Mucosa of rectum (tissue), 2 donors: ENCODE measurements at regions not wholly inside any gene's neighbourhood (a gene's known extent, or its start where the extent isn't known, plus 50 kb on each side); places are given as distances from the start of the nearest gene placed in this dataset.

Experiments used
- H3K27ac ChIP-seq, 2 donors: one replicate each; pipeline ENCODE4 v1.7.0; 2013; ENCODE audit warnings: inconsistent platforms in 2 of 2, low read depth in 2 of 2, low read length in 2 of 2
- H3K27me3 ChIP-seq, 2 donors: one replicate each; pipeline ENCODE4 v1.7.0; 2013; ENCODE audit warnings: low read length in 2 of 2; ENCODE audit not compliant: control insufficient read depth in 2 of 2, insufficient read depth in 2 of 2
- H3K36me3 ChIP-seq, 2 donors: one replicate each; pipeline ENCODE4 v1.7.0; 2013; ENCODE audit warnings: low read length in 2 of 2; ENCODE audit not compliant: control insufficient read depth in 2 of 2, insufficient read depth in 2 of 2
- H3K4me1 ChIP-seq, 2 donors: one replicate each; pipeline ENCODE4 v1.7.0; 2013; ENCODE audit warnings: low read length in 2 of 2, mild to moderate bottlenecking in 1 of 2; ENCODE audit not compliant: control insufficient read depth in 2 of 2, insufficient read depth in 2 of 2
- H3K4me3 ChIP-seq, 2 donors: one replicate each; pipeline ENCODE4 v1.7.0; 2013; ENCODE audit warnings: low read length in 2 of 2
- H3K9ac ChIP-seq, 2 donors: one replicate each; pipeline ENCODE4 v1.7.0; 2013; ENCODE audit warnings: low read length in 2 of 2, low read depth in 1 of 2, mild to moderate bottlenecking in 1 of 2
- H3K9me3 ChIP-seq, 2 donors: one replicate each; pipeline ENCODE4 v1.7.0; 2013; ENCODE audit warnings: low read length in 2 of 2; ENCODE audit not compliant: control insufficient read depth in 2 of 2
- donor health status: healthy.
- donor health status: Normal muscosa, but diverticular disease.

GRCh38 chr10:28970231-28970630, 292.9 kb downstream of the BAMBI start:
- no peak overlapping the region for H3K4me3 ChIP-seq
- H3K9me3 ChIP-seq, result no peaks in the 10 kb centered on the region
- H3K27me3 ChIP-seq, result no peaks in the 10 kb centered on the region
- H3K9ac ChIP-seq, result no peak overlapping the region
- no peaks in the 10 kb centered on the region for H3K4me1 ChIP-seq
- no peaks in the 10 kb centered on the region for H3K36me3 ChIP-seq
- no peak overlapping the region for H3K27ac ChIP-seq

- H3K36me3 ChIP-seq, result no peaks in the 10 kb centered on the region
- no peak overlapping the region for H3K4me3 ChIP-seq
- H3K27ac ChIP-seq, result no peak overlapping the region
- H3K9ac ChIP-seq, result no peak overlapping the region
- no peaks in the 10 kb centered on the region for H3K4me1 ChIP-seq
- no peaks in the 10 kb centered on the region for H3K27me3 ChIP-seq
- H3K9me3 ChIP-seq, result no peaks in the 10 kb centered on the region
These were observed 293.9 kb downstream of the BAMBI start for GRCh38 chr10:28971255-28971654.

DNA sequence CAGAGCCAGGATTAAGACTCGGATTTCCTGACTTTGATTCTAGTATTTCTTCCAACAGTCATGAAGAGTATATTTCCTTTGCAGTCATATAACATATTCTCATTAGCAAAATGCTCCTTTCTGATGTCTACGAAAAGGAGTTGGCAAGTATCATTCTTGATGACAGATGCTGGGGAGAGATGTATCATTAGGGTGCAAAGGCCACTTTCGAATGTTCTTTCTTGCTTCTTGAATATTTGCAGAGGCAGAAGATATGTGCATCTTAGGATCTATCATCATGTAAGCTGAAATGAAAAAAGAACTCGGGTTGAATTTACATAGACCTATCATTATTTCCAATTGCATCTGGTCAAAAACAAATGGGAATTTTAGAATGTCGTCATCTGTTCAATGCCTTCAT, 294.4 kb downstream of the BAMBI start:
- Histone ChIP-seq H3K4me3 (no peak overlapping the region), H3K27ac (no peak overlapping the region), H3K36me3 (no peaks in the 10 kb centered on the region), H3K9ac (no peak overlapping the region), H3K27me3 (no peaks in the 10 kb centered on the region), H3K4me1 (no peaks in the 10 kb centered on the region), H3K9me3 (no peaks in the 10 kb centered on the region)

DNA sequence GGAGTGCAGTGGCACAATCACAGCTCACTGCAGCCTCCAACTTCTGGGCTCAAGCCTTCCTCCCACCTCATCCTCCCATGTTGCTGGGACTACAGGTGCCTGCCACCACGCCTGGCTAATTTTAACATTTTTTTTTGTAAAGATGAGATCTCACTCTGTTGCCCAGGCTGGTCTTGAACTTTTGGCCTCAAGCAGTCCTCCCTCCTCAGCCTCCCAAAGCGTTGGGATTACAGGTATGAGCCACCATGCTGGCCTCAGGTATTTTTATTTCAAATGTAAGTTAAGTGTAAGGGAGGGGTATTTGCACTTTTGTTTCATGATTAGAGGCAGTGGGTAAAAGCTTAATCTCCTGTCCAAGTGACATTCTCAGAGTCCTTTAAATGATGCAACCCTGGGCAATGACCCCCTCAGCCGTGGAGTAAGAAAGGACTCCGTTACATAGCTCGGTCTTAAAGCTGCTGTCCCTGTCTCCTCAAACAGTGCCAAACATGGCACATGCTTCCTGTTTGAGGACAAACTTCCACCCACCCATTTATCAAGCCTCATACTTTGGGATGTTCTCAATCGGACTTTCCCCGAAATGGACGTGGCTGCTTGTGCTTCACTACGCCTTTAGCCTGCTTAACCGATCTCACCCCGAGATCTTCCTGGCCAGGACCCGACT, 296.1 kb downstream of the BAMBI start:
- H3K27ac ChIP-seq, result no peak overlapping the region
- no peak overlapping the region for H3K4me3 ChIP-seq
- no peaks in the 10 kb centered on the region for H3K4me1 ChIP-seq
- no peaks in the 10 kb centered on the region for H3K36me3 ChIP-seq
- H3K9ac ChIP-seq, result no peak overlapping the region
- H3K27me3 ChIP-seq, result no peaks in the 10 kb centered on the region
- H3K9me3 ChIP-seq, result no peaks in the 10 kb centered on the region

GRCh38 chr10:28975891-28976531, 298.7 kb downstream of the BAMBI start:
- H3K4me3 ChIP-seq, result no peak overlapping the region
- no peaks in the 10 kb centered on the region for H3K27me3 ChIP-seq
- no peak overlapping the region for H3K27ac ChIP-seq
- no peaks in the 10 kb centered on the region for H3K9me3 ChIP-seq
- H3K9ac ChIP-seq, result no peak overlapping the region
- no peaks in the 10 kb centered on the region for H3K4me1 ChIP-seq
- no peaks in the 10 kb centered on the region for H3K36me3 ChIP-seq

GRCh38 chr10:28977518-28977917, 300.2 kb downstream of the BAMBI start:
- Histone ChIP-seq H3K4me3 (no peak overlapping the region), H3K9ac (no peak overlapping the region), H3K36me3 (no peaks in the 10 kb centered on the region), H3K9me3 (no peaks in the 10 kb centered on the region), H3K27me3 (no peaks in the 10 kb centered on the region), H3K27ac (no peak overlapping the region), H3K4me1 (no peaks in the 10 kb centered on the region)

- no peaks in the 10 kb centered on the region for H3K36me3 ChIP-seq
- H3K27me3 ChIP-seq, result no peaks in the 10 kb centered on the region
- H3K9me3 ChIP-seq, result no peaks in the 10 kb centered on the region
- H3K4me3 ChIP-seq, result no peak overlapping the region
- H3K9ac ChIP-seq, result no peak overlapping the region
- no peak overlapping the region for H3K27ac ChIP-seq
- no peaks in the 10 kb centered on the region for H3K4me1 ChIP-seq
These were observed 302.9 kb downstream of the BAMBI start for GRCh38 chr10:28980264-28980663.

DNA sequence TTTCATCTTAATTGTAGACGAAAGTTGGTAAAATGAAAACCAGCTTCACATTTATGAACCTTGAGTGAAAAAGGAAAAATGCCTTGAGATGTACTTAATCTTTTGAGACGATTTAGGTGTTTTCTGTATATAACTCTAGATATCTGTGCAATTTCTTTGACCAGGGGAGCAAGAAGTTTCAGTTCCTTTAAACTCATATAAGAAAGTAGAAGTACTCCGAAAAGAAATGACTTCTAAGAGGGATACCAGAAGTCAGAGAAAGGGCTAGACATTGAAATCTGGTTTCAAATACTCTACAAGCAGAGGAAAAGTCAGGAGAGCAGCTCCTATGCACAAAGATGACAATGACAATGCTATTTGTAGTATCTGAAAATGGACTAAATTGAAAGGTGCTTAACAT, 303.7 kb downstream of the BAMBI start:
- no peak overlapping the region for H3K27ac ChIP-seq
- no peaks in the 10 kb centered on the region for H3K4me1 ChIP-seq
- H3K36me3 ChIP-seq, result no peaks in the 10 kb centered on the region
- no peak overlapping the region for H3K4me3 ChIP-seq
- H3K9ac ChIP-seq, result no peak overlapping the region
- no peaks in the 10 kb centered on the region for H3K9me3 ChIP-seq
- H3K27me3 ChIP-seq, result no peaks in the 10 kb centered on the region

- H3K9ac ChIP-seq, result no peak overlapping the region
- H3K4me3 ChIP-seq, result no peak overlapping the region
- no peaks in the 10 kb centered on the region for H3K4me1 ChIP-seq
- no peaks in the 10 kb centered on the region for H3K36me3 ChIP-seq
- no peaks in the 10 kb centered on the region for H3K27me3 ChIP-seq
- H3K9me3 ChIP-seq, result no peaks in the 10 kb centered on the region
- no peak overlapping the region for H3K27ac ChIP-seq
These were observed 305.7 kb downstream of the BAMBI start for GRCh38 chr10:28982974-28983373.

DNA sequence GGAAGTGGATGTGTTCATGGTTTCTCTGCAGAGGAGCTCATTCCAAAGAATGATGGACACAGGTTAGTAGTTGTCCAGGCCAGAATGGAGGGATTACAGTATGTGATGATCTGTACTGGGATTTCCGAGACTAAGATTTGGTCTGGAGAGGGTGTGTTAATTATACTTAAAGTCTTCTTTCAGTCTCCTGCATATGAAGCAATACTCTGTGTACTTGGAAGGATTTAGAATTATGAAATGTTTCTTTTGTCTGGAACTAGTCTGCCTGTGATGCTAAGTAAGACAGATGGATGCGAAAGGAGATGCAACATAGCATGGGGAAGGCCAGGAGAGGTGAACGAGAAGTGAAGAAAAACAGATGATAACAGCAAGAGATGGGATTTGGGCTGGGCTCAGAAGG, 305.1 kb upstream of the LYZL1 start:
- Histone ChIP-seq H3K9me3 (no peaks in the 10 kb centered on the region), H3K9ac (no peak overlapping the region), H3K27ac (no peak overlapping the region), H3K4me1 (no peaks in the 10 kb centered on the region), H3K36me3 (no peaks in the 10 kb centered on the region), H3K4me3 (no peak overlapping the region), H3K27me3 (no peaks in the 10 kb centered on the region)
